GM21360 (cell line): ENCODE measurements at regions not wholly inside any gene's neighbourhood (a gene's known extent, or its start where the extent isn't known, plus 50 kb on each side); places are given as distances from the start of the nearest gene placed in this dataset.
"Not testable (repeated sequence)": the region's sequence is repeated elsewhere in the genome, so short reads cannot be mapped to it uniquely, and the experiment has no call there.

Source experiments
- ATAC-seq: cut with Tn5 transposase; IDR thresholded peaks from one replicate; pipeline ENCODE4 v1.9.1; 2021; ENCODE audit warnings: mild to moderate bottlenecking, moderate library complexity; ENCODE audit not compliant: unreplicated experiment

- ATAC-seq: no peak
These were observed 51.1 kb downstream of the DOP1B start for GRCh38 chr21:36207577-36208320.

GRCh38 chr21:36208326-36209013 lies 51.8 kb downstream of the DOP1B start:
- ATAC-seq: no peak

GRCh38 chr21:36209626-36210171 lies 53.1 kb downstream of the DOP1B start:
- ATAC-seq: no peak

- no peak for ATAC-seq
These were observed 54.4 kb downstream of the DOP1B start for GRCh38 chr21:36210779-36211659.

GRCh38 chr21:36211660-36212512 lies 55.3 kb downstream of the DOP1B start:
- no peak for ATAC-seq

GRCh38 chr21:36212513-36212780 lies 55.8 kb downstream of the DOP1B start:
- no peak for ATAC-seq

- ATAC-seq: no peak
These were observed 57.9 kb downstream of the DOP1B start for GRCh38 chr21:36214561-36214960.

GRCh38 chr21:36217743-36218142 lies 61.1 kb downstream of the DOP1B start:
- ATAC-seq: no peak

- no peak for ATAC-seq
These were observed 62.1 kb downstream of the DOP1B start for GRCh38 chr21:36218691-36219090.

- no peak for ATAC-seq
These were observed 66.8 kb downstream of the DOP1B start for GRCh38 chr21:36223451-36223850.

GRCh38 chr21:36229181-36229580 lies 72.6 kb downstream of the DOP1B start:
- no peak for ATAC-seq

- ATAC-seq: not testable (repeated sequence)
These were observed 74.8 kb downstream of the DOP1B start for GRCh38 chr21:36231444-36231843.

- no peak for ATAC-seq
These were observed 76.0 kb downstream of the DOP1B start for GRCh38 chr21:36232641-36233040.

GRCh38 chr21:36235058-36235582 lies 78.5 kb downstream of the DOP1B start:
- ATAC-seq: no peak

GRCh38 chr21:36236052-36236730 lies 79.6 kb downstream of the DOP1B start:
- ATAC-seq: no peak

GRCh38 chr21:36237441-36237840 lies 80.8 kb downstream of the DOP1B start:
- ATAC-seq: no peak

GRCh38 chr21:36239585-36239984 lies 80.4 kb upstream of the MORC3 start:
- ATAC-seq: no peak

- ATAC-seq: no peak
These were observed 78.3 kb upstream of the MORC3 start for GRCh38 chr21:36241717-36242116.

- ATAC-seq: no peak
These were observed 74.9 kb upstream of the MORC3 start for GRCh38 chr21:36245115-36245514.

GRCh38 chr21:36245649-36246048 lies 74.3 kb upstream of the MORC3 start:
- ATAC-seq: no peak
